Uterus (tissue), 2 donors: ENCODE measurements at regions not wholly inside any gene's neighbourhood (a gene's known extent, or its start where the extent isn't known, plus 50 kb on each side); places are given as distances from the start of the nearest gene placed in this dataset.

Experiments
- CTCF ChIP-seq, 4 experiments: fragments of 200-600 bp in 2 of 4; fragments of 450-650 bp in 2 of 4; sonication (generic) in 2 of 4; IDR thresholded peaks; one replicate each; pipeline ENCODE4 v1.5.1; 2016 to 2019; ENCODE audit warnings: antibody characterized with exemption in 4 of 4, mild to moderate bottlenecking in 2 of 4, moderate library complexity in 1 of 4
- POLR2A ChIP-seq, 2 donors: fragments of 450-650 bp; IDR thresholded peaks; one replicate each; pipeline ENCODE4 v1.6.1; 2016; ENCODE audit warnings: antibody characterized with exemption in 2 of 2, mild to moderate bottlenecking in 1 of 2, moderate library complexity in 1 of 2

- TF ChIP-seq CTCF (IDR thresholded peaks at IDR 0.05) (no peak), POLR2A (IDR thresholded peaks at IDR 0.05) (no peak)
These were observed 705.9 kb upstream of the NCAM2 start for GRCh38 chr21:20292280-20292679.
